GM19025 (cell line): ENCODE measurements at regions not wholly inside any gene's neighbourhood (a gene's known extent, or its start where the extent isn't known, plus 50 kb on each side); places are given as distances from the start of the nearest gene placed in this dataset.
"Not testable (repeated sequence)": the region's sequence is repeated elsewhere in the genome, so short reads cannot be mapped to it uniquely, and the experiment has no call there.

ENCODE experiments used
- ATAC-seq: cut with Tn5 transposase; IDR thresholded peaks from one replicate; pipeline ENCODE4 v1.9.1; 2021; ENCODE audit warnings: mild to moderate bottlenecking, low read depth, moderate library complexity; ENCODE audit not compliant: unreplicated experiment

DNA sequence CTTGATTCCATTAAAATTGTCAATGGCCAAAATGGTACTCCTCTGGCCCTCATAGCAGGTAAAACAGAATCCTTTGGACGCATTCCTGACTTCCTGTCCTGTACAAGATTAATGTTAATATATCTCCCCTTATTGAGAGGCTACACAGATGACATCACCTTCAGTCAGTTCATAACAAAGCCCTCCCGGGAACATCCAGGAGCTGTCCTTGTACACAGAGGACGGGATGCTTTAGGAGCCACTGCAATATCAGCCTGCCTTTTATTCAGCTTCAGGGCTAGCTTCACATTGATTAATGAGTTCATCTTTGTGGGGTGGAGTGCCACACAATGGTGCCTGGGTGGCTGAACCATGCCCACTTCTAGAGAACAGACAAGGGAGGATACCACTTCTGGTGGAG lies 235.1 kb downstream of the NRIP1 start:
- no peak for ATAC-seq

DNA sequence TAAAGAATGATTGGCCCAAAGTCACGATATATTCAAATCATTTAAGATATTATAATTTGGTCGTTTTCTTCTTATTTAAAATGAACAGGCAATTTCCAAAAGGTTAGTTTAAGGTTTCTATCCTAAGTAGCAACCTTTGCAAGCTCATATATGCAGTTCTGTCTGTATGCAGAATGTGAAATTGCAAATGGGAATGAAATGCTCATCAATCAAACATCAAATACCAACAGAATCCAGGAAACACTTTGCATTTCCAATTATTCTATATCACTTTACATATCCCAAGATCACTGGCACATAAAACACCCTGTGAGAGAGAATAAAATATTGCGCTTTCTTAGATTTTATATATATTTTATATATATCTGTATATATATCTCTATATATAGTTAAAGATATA lies 237.3 kb downstream of the NRIP1 start:
- no peak for ATAC-seq

DNA sequence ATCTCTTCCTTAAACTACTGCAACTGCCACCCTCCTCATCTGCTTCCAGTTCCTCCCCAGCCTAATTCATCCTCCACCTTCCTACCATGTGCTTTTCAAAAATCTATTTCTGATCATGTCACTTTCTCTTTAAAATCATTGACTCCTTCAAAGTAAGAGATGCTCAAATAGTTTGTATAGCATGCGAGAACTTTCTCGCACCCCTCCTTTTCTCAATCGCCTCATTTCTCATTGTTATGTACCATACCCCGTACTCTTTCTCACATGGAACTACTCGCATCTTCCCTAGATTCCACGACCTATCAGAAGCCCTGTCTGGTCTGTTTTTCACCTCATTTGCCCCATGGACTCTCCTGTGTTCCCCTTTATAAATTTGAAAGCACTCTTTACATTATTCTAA lies 238.2 kb downstream of the NRIP1 start:
- peak; percentile 37 for ATAC-seq

DNA sequence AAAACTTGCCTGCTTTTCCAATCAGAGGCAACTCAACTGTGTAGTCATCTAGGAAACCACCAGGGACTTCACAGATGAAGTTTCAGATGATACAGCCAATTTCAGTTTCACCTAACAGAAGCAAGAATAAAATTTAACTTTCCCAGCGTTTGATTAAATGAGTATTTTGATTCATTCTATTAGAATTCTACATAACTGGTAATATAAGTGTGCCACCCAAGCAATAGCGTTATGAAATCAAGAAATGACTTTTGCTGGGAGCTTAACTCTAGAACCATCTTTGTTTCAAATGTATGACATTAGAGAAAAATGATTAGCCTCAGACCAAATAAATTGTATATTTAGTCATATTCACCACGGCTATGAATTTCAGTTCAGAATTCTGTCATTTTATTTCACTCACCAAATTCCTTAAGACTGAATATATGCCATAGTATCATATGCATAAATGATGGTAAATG lies 239.3 kb downstream of the NRIP1 start:
- peak; percentile 62 for ATAC-seq

DNA sequence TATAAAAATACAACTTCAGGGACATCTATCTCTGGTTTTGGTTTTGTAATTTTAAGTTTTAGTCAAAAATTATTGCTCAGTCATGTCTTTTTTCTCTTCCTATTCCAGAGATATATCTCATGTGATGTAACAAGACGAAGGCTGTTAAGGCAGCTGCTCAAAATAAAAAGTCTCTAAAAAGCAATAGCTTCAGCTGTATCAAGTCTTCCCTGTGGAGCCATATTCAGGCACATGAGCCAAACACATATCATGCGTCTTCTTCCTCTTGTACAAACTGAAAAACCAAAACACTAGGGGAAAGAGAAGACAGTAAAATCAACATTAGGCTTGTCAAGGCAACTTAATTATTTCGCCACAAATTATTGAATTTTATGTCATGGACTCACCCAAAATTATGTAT lies 240.7 kb downstream of the NRIP1 start:
- no peak for ATAC-seq

DNA sequence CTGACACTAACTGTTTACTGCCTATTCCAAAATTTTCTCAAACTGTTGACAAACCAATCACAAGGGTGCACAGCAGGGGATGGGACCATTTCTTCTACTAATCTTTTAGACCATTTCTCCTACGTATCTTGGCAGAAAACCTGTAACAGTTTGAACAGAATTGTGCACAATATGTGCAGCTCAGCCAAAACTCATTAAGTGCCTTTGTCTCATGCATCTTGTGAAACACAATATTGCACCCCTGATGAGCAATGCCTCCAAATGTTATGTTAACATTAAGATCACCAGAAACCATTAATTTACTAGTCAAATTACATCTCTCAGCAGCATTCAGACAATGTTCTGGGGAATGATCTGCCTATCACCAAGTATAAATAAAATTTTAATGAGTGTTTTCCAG lies 247.5 kb downstream of the NRIP1 start:
- ATAC-seq: no peak

DNA sequence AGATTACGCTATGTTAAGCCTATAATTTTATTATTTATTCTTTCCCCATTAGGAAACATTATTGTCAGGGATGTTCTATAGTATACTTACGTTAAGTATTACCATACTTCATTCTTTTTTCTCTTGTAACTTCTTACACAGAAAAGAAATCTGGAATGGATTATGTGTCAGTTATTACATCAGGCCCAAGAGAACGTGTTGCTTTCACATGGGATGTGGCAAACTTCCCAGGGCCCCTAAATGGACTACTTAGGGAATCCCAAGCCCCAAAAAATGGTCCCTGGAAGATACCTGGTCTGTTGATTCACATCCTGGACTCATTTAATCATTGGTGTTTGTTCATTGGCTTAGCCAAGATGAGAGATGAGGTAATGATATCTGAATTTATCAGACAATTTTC lies 249.8 kb downstream of the NRIP1 start:
- ATAC-seq: no peak

DNA sequence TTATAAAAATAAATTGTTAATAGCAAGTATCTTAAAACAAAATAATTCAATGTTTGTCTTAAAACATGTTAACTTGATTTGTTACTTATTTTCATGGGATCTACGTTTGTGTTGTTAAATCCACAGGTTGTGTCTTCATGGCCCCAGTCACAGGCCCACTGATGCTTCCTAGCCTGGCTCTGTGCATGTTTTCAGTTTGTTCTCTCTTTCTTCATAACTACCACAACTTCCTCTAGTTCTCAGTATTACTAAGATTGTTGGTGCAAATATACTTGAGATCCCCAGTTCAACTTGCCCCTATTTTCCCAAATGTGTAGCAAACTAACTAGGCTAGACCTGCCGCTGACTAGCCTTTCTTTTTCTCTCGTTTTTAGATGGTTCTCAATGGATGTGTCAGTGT lies 250.5 kb downstream of the NRIP1 start:
- ATAC-seq: no peak

DNA sequence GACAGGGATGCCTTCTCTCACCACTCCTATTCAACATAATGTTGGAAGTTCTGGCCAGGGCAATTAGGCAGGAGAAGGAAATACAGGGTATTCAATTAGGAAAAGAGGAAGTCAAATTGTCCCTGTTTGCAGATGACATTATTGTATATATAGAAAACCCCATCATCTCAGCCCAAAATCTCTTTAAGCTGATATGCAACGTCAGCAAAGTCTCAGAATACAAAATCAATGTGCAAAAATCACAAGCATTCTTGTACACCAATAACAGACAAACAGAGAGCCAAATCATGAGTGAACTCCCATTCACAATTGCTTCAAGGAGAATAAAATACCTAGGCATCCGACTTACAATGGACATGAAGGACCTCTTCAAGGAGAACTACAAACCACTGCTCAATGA lies 258.1 kb upstream of the SAMSN1 start:
- ATAC-seq: not testable (repeated sequence)

DNA sequence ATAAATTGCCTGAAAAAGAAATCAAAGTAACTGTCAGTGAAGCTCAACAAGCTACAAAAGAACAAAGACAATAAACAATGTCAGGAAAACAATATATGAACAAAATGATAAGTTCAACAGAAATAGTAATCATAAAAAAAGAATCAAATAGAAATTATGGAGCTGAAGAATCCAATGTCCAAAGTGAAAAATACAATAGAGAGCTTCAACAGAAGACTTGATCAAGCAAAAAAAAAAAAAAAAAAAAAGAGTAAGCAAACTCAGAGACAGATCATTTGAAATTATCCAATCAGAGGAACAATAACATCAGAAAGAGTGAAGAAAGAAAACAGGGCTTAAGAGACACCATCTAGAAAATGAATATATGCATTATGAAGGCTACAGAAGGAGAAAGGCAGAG lies 251.4 kb upstream of the SAMSN1 start:
- no peak for ATAC-seq

DNA sequence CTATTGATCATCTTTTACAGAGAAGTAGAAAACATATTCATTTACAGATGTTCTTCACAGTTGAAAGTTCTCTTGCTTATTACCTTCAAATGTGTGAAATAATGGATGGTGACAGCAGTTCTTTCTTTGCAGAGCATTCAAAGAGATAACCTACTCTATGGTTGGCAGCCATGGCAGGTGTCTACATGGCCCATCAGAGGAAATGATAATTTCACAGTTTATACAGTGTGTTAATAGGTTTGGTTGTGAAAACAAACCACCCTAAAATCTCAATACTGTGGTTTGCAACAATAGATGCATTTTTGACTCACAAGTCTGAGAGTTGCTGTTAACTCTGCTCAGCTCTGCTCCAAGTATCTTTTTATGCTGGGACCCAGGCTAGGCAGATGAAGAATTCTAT lies 241.2 kb upstream of the SAMSN1 start:
- ATAC-seq: no peak

DNA sequence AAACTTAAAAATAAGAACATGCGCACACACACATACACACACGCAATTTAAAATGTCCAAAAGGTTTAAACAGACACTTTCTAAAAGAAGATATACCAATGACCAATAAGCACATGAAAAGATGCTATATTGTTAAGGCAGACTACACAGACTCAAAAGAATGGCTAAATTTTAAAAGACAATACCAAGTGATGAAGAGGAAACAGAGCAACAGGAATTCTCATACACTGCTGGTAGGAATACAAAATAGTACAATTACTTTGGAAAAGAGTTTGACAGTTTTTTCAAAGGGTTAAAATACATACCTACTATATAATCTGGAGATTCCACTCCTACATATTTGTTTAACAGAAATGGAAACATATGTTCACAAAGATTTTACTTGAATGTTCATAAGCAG lies 239.6 kb upstream of the SAMSN1 start:
- no peak for ATAC-seq

DNA sequence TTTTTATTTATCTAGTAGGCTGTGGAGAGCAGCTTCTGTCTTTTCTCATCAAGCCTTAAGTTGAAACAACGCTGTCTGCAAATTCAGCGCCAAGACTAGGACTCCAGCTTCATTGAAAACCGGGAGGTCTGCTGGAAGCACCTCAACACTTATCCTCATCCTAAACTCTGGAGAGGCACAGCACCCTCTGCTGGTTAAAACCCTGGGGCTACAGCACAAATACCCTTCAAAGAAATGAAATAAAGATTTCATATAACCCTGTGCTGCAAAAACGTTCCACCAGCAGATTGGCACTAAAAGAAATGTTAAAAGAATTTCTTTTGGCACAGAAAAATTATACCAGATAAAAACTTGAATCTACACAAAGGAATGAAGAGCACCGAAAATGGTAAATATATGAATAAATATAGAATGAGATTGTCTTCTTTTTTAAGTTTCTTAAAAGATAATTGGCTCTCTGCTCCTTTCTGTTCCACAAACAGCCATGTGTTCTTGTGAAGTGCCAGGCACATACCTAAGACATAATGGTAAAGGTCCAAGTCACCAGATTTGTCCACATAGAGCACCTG lies 227.7 kb upstream of the SAMSN1 start:
- ATAC-seq: no peak

DNA sequence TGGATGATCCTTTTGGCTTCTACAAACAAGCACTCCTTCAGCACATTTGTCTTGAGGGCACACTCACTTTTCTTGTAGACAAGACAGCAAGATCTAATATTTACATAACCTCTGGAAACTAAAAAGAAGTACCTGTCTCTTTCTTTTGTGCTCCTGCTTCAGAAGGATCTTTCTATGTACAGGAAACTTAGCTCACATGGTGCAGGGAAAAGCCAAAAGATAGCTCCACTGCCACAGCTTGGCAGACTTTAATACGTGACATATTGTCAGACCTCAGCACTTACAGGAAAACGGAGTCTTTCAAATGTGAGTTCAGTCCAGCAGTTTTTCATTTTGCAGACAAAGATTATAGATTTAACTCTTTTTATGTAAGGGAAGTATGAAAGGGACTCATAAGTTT lies 225.5 kb upstream of the SAMSN1 start:
- no peak for ATAC-seq

DNA sequence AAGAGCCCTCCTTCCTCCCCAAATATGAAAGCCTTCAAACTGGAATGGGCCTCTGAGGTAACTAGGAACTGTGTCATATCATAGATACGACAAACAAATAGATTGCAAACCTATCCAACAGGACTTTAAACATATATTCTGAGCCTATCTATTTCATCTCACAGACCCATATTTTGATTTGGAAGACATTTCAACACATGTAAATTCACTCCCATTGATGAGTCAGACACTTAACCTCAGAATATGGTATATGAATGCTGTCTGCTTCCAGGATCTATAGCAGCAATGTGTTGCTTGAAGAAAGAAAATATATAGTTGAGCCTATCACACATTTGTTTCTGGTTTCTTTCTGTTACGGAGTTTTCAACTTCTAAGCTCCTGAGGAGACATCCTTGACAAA lies 221.9 kb upstream of the SAMSN1 start:
- no peak for ATAC-seq

DNA sequence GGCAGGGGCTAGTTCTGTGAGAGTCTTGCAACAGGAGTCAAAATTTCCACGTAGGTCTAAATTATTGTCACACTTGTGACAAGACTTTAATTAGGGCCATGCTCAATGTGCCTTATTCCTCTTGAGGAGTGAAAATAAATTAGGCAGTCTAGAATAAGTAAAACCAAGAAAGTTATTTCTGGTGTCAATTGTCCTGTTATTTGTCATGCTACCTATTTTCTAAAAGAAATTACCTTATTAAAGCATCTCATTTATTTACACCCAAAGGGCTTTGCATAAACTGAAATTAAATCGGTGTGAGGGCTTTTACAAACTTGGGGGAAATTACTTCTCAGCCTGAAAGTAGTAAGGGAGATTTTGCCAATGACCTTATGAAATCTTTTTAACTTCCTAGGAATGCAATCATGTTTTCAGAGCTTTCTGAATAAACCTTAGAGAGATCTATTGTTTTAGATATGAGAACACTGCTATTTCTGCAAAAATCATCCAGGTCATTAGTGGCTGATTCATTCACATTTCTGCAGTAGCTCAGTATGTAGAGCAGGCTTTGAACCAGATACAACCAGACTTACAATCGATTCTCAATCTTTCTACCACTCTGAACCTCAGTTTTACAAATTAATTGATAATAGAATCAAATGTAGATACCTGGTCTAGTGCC lies 221.2 kb upstream of the SAMSN1 start:
- ATAC-seq: no peak

DNA sequence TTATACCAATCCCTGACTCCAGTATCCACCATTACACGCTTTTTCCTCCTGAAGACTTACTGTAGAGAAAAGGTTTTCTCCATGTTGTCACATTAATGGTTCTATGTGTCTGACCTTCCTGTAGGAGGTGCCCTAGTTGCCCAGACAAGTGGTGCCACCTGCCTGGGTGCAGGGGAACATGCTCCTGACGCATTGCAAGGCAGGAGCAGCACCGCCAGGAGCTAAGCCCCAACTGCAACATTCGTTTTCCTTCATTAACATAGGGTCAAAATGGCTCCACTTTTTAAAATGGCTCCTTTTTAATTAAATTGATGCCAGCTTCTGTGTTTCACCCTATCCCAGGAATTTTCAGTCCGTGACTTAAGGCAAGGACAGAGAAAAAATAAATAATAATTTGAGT lies 220.1 kb upstream of the SAMSN1 start:
- no peak for ATAC-seq

DNA sequence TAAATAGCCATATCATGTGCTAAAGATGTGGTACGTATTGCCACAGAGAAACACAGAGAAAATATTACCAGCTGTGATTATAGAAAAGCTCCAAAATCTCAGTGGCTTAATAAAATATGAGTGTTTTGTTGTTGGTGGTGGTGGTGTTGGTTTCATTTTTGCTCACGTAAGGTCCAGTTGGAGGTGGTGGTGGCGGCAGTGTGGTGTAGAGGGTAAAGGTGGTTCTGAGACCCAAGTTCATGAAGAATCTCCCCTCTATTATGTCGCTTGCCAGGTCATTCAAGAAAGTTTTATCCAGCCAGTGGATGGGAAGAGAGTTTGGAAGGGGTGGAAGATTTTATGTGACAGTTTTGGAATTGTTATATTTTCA lies 217.6 kb upstream of the SAMSN1 start:
- ATAC-seq: peak; percentile 15

DNA sequence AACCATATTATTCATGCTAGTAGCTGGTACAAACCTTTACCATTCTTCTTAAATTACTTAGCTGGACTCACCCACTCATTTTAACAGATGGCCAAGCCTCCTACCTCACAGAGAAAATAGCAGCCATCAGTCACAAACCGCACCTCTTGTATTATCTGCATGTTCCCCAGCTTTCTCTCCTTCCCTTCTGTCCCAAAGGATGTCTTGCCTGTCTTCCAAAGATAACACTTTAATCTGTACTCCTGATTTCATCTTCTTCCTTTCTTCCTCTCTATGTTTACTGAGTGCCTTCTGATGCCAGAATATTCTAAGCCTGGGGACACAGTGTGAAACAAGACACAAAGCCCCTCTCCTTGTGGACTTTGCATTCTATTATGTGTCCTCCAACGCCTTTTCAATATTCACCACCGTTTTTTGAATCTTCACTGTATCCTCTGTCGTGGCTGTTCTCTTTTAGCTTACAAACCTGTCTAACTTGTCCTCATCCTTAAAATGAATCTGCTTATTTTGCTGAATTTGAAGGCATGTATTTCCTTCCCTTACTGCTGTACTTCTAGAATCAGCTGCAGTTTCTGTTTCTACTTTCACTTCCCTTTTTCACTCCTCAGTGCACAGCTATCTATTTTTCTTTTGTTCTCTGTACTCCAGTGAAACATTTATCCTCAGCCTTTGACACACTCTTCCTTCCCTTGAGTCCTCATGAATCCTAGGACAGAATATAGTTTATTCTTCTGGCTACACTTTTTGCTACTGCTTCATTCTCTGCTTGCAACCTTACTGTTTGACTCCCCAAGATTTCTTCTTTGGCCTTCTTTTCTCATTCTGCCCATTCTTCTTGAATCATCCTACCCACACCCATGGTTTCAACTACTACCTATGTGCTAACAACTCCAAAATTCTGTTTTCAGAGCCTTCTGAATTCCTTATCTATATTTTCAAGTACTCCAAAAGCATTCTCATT lies 216.9 kb upstream of the SAMSN1 start:
- peak; percentile 97 for ATAC-seq

DNA sequence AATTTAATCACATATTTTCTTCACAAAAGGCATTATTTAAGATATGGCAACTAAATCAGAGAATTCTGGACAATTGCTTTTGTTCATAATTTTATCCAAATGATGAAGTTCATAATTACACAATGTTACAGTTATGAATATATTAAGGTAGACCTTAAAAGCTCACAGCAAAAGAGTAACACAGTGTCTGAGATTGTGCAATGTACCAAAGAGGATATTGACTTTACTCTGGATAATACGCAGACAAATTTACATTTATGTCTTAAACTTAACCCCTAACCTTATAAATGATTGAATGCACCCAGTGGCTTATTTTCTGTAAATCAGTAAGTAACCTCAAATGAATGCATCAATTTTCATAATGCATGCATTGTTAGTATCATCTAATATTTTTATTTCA lies 216.2 kb upstream of the SAMSN1 start:
- ATAC-seq: no peak

DNA sequence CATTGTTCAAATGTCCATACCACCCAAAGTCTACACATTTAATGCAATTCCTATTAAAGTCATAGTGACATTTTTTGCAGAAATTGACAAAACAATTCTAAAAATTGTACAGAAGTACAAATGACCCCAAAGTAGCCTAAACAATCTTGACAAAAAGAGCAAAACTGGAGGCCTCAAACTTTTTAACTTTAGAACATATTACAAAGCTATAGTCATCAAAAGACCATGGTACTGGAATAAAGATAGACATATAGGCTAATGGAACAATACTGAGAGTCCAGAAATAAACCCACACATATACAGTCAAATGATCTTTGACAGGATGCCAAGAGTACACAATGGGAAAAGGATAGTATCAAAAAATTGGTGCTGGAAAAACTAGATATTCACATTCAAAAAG lies 213.2 kb upstream of the SAMSN1 start:
- ATAC-seq: no peak

DNA sequence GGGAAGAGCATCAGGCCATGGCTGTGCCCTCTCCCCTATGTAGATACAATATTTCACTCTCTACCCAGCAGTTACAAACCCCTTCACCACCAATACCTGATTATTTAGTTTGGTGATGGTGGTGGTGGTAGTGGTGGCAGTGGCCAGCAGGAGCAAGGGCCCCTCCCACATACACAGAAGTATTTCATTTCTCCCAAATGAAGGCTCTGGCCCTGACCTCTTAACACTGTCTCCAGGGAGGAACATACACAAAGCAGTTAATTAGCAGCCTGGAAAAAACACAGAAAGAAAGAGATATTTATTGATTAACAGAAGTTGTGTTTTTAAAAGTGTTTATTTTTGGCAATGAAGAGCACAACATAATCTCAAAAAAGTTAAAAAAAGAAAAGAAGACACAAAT lies 212.7 kb upstream of the SAMSN1 start:
- no peak for ATAC-seq
